A549 (cell line): ENCODE measurements at regions not wholly inside any gene's neighbourhood (a gene's known extent, or its start where the extent isn't known, plus 50 kb on each side); places are given as distances from the start of the nearest gene placed in this dataset.

Experiments
- BHLHE40 ChIP-seq: IDR thresholded peaks from 2 replicates; pipeline ENCODE4 v1.6.1; 2012; ENCODE audit warnings: low read depth, low read length, inconsistent platforms
- CHD2 ChIP-seq: fragments of 150-350 bp; IDR thresholded peaks from 2 replicates; pipeline ENCODE4 v1.6.1; 2014; ENCODE audit warnings: low read length; ENCODE audit not compliant: partially characterized antibody
- ELK1 ChIP-seq: fragments of 150-350 bp; IDR thresholded peaks from 2 replicates; pipeline ENCODE4 v1.6.1; 2014; ENCODE audit warnings: low read depth, mild to moderate bottlenecking, low read length
- EP300 ChIP-seq, 2 experiments: fragments of >200 bp; sonication (Bioruptor Twin); formaldehyde crosslinking; IDR thresholded peaks; 2 replicates in 1 of 2; 3 replicates in 1 of 2; pipeline ENCODE4 v1.6.1; 2016 to 2017
- HOXB13 ChIP-seq: fragments of 250-450 bp; sonication (Bioruptor Pico); IDR thresholded peaks from 2 replicates; pipeline ENCODE4 v1.5.0; 2020; ENCODE audit warnings: low read depth, mild to moderate bottlenecking, moderate library complexity
- MYC ChIP-seq: IDR thresholded peaks from 2 replicates; pipeline ENCODE4 v1.6.1; 2012; ENCODE audit warnings: mild to moderate bottlenecking, inconsistent platforms, low read length, improper control_type of control experiment, borderline replicate concordance
- POLR2A ChIP-seq: IDR thresholded peaks from 2 replicates; pipeline ENCODE4 v1.6.1; 2012; ENCODE audit warnings: mild to moderate bottlenecking, low read length
- ZC3H11A ChIP-seq: fragments of 450-650 bp; IDR thresholded peaks from 2 replicates; pipeline ENCODE4 v1.6.1; 2014; ENCODE audit warnings: antibody characterized with exemption, mild to moderate bottlenecking
- TF ChIP-seq, protein P1 (sequence below): fragments of >200 bp; sonication (Bioruptor Twin); formaldehyde crosslinking; IDR thresholded peaks from 3 replicates; pipeline ENCODE4 v1.5.1; 2016
- TF ChIP-seq, protein P2 (sequence below): IDR thresholded peaks from 2 replicates; pipeline ENCODE4 v1.6.1; 2012

GRCh38 chr12:127779301-127780045 is 487.5 kb upstream of the TMEM132C start:
- TF ChIP-seq, protein P1, sequence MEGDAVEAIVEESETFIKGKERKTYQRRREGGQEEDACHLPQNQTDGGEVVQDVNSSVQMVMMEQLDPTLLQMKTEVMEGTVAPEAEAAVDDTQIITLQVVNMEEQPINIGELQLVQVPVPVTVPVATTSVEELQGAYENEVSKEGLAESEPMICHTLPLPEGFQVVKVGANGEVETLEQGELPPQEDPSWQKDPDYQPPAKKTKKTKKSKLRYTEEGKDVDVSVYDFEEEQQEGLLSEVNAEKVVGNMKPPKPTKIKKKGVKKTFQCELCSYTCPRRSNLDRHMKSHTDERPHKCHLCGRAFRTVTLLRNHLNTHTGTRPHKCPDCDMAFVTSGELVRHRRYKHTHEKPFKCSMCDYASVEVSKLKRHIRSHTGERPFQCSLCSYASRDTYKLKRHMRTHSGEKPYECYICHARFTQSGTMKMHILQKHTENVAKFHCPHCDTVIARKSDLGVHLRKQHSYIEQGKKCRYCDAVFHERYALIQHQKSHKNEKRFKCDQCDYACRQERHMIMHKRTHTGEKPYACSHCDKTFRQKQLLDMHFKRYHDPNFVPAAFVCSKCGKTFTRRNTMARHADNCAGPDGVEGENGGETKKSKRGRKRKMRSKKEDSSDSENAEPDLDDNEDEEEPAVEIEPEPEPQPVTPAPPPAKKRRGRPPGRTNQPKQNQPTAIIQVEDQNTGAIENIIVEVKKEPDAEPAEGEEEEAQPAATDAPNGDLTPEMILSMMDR, result no peak
- TF ChIP-seq EP300 (IDR thresholded peaks at IDR 0.05), result no peak
- TF ChIP-seq POLR2A, result no peak
- TF ChIP-seq CHD2, result no peak
- no peak for TF ChIP-seq HOXB13 (CRISPR knock-in tag)
- no peak for TF ChIP-seq ELK1
- TF ChIP-seq MYC, result no peak
- no peak for TF ChIP-seq BHLHE40
- no peak for TF ChIP-seq ZC3H11A
- TF ChIP-seq, protein P2, sequence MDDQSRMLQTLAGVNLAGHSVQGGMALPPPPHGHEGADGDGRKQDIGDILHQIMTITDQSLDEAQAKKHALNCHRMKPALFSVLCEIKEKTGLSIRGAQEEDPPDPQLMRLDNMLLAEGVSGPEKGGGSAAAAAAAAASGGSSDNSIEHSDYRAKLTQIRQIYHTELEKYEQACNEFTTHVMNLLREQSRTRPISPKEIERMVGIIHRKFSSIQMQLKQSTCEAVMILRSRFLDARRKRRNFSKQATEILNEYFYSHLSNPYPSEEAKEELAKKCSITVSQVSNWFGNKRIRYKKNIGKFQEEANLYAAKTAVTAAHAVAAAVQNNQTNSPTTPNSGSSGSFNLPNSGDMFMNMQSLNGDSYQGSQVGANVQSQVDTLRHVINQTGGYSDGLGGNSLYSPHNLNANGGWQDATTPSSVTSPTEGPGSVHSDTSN, result no peak
